Activated CD4-positive, alpha-beta T cell treated with anti-CD3 and anti-CD28 coated beads, Interleukin-2, amount 50 U/mL, for 24 hours (primary cell): ENCODE measurements at regions not wholly inside any gene's neighbourhood (a gene's known extent, or its start where the extent isn't known, plus 50 kb on each side); places are given as distances from the start of the nearest gene placed in this dataset.
"Not testable (repeated sequence)": the region's sequence is repeated elsewhere in the genome, so short reads cannot be mapped to it uniquely, and the experiment has no call there.

Experiments used
- DNase-seq, 2 donors: peaks; one replicate each; pipeline ENCODE4 v3.0.0-alpha.2; 2020; ENCODE audit warnings: low read depth in 1 of 2, low spot score in 1 of 2

GRCh38 chr10:124152139-124153022, 59.0 kb upstream of the CHST15 start:
- DNase-seq = no peak

DNA sequence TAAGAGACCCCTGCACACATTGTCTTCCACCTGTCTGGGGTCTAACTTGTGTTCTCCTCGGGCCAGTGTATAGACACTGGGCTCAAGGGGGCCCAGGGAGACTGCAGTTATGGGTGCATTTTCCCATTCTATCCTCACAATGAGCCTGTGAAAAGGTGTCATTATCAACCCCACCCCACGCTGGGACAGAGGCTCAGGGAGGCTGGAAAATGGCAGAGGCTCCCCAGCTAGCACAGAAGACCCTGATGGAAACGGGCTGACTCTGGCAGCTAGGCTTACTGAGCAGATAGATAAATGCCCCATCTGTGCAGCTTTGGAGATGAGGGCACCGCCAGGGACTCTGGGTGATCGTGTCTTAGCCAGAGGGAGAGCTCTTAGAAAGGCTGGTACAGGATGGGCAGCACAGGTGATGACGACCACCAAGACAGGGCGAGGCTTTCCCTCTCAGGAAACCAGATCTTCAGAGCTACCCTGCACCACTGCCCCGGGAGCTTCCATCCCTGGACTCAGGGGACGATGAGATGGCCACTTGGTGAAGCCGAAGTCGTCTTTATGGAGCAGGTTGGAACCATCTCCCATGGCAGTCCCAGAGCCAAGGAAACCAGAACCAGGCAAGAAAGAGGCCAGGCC, 58.2 kb upstream of the CHST15 start:
- DNase-seq = no peak

- no peak for DNase-seq
Observed at GRCh38 chr10:124150807-124151417, 57.5 kb upstream of the CHST15 start.

- no peak for DNase-seq
Observed at GRCh38 chr10:124150189-124150806, 56.9 kb upstream of the CHST15 start.

DNA sequence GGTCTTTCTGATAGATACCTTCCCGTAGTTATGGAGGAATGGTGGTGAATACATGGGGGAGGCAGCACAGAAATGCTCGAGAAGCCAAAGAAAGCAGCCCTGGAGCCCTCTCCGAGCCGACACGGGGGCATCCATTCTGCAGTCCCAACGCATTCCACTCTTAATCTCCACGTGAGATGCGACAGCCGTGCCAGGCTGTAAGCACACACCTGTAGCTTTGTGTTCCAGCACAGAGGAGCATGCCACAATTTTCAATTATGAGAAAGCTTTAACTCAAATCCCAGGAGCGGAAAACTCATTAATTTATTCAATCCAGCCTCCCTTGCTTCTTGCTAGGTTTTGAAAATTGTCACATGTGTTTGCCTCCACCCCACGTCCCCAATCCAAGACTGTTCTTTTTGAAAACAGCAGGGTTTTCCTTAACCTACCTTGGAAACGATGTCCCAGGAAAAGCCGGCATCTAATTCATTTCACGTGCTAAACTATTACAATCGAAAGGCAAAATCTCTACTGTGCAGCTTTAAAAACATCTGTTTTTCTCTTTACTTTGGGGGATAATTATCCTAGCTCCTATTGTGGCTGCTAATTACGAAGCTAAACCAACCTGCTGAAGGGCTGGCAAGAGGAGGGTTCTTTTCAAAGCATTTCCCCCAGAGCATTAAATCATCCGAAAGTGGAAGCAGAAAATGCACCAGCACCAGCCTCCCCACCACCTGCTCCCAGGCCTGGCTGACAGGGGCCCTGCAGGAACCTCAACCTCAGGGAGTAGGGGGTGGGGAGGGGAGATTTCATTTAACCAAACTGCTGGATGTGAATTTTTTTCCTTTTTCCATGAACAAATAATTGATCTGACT, 56.0 kb upstream of the CHST15 start:
- DNase-seq = no peak

DNA sequence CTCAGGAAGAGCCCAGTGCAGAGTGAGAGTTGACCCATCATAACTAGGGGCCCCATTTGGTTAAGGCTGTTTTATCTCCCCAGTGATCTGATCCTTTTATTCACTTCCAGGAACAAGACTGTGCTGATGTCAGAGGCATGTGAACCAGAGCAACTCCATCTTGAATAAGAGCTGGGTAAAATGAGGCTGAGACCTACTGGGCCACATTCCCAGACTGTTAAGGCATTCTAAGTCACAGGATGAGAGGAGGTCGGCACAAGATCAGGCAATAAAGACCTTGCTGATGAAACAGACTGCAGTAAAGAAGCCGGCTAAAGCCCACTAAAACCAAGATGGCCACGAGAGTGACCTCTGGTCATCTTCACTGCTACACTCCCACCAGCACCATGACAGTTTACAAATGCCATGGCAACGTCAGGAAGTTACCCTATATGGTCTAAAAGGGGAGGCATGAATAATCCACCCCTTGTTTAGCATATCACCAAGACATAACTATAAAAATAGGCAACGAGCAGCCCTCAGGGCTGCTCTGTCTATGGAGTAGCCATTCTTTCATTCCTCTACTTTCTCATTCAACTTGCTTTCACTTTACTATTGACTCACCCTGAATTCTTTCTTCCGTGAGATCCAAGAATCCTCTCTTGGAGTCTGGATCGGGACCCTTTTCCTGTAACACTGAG, 55.3 kb upstream of the CHST15 start:
- DNase-seq = not testable (repeated sequence)

- DNase-seq = no peak
Observed at GRCh38 chr10:124146483-124146882, 53.1 kb upstream of the CHST15 start.

GRCh38 chr10:124145109-124145870, 51.9 kb upstream of the CHST15 start:
- DNase-seq = no peak

- DNase-seq = no peak
Observed at GRCh38 chr10:124144536-124144935, 51.1 kb upstream of the CHST15 start.

DNA sequence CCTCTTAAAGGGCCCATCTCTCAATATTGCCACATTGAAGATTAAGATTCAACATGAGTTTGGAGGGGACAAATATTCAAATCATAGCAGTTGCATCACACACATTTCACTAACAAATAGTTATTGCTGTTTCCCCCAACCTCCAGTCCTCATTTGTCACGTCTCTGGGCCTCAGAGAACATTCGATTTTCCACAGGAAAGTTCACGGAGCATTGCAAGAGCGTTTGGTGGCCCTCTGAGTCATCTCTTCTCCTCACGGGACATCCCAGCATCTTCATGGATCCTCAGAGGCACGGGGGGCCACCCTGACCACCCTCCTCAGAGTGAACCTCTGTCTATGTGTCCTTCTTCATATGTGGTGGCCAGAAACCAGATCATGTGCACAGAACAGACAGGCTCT, 50.3 kb upstream of the CHST15 start:
- no peak for DNase-seq
